ENCODE measurements at regions not wholly inside any gene's neighbourhood (a gene's known extent, or its start where the extent isn't known, plus 50 kb on each side); places are given as distances from the start of the nearest gene placed in this dataset.

GRCh38 chr6:68046756-68047155, 588.3 kb upstream of the ADGRB3 start:
- Histone ChIP-seq H3K4me3 (ENCODE audit: low read length in 2 of 2) (no peak overlapping the region), H3K9me3 (ENCODE audit: control insufficient read depth in 2 of 2, low read length in 2 of 2) (no peaks in the 10 kb centered on the region), H3K27me3 (ENCODE audit: control insufficient read depth in 1 of 2, insufficient read depth in 2 of 2, low read length in 2 of 2) (no peaks in the 10 kb centered on the region), H3K4me1 (ENCODE audit: control insufficient read depth, insufficient read depth, low read length) (no peaks in the 10 kb centered on the region), H3K27ac (ENCODE audit: low read length) (no peak overlapping the region), H3K9ac (ENCODE audit: low read length in 2 of 2) (no peak overlapping the region), H3K36me3 (ENCODE audit: control insufficient read depth in 2 of 2, insufficient read depth in 2 of 2, low read length in 2 of 2) (no peaks in the 10 kb centered on the region)

- Histone ChIP-seq H3K4me1 (ENCODE audit: control insufficient read depth, insufficient read depth, low read length) (no peaks in the 10 kb centered on the region), H3K36me3 (ENCODE audit: control insufficient read depth in 2 of 2, insufficient read depth in 2 of 2, low read length in 2 of 2) (no peaks in the 10 kb centered on the region), H3K27ac (ENCODE audit: low read length) (no peak overlapping the region), H3K27me3 (ENCODE audit: control insufficient read depth in 1 of 2, insufficient read depth in 2 of 2, low read length in 2 of 2) (no peaks in the 10 kb centered on the region), H3K4me3 (ENCODE audit: low read length in 2 of 2) (no peak overlapping the region), H3K9ac (ENCODE audit: low read length in 2 of 2) (no peak overlapping the region), H3K9me3 (ENCODE audit: control insufficient read depth in 2 of 2, low read length in 2 of 2) (no peaks in the 10 kb centered on the region)
Observed at GRCh38 chr6:68046302-68046701, 588.8 kb upstream of the ADGRB3 start.

GRCh38 chr6:68045193-68045592, 589.9 kb upstream of the ADGRB3 start:
- H3K36me3 ChIP-seq (ENCODE audit: control insufficient read depth in 2 of 2, insufficient read depth in 2 of 2, low read length in 2 of 2) = no peaks in the 10 kb centered on the region
- no peaks in the 10 kb centered on the region for H3K9me3 ChIP-seq (ENCODE audit: control insufficient read depth in 2 of 2, low read length in 2 of 2)
- no peak overlapping the region for H3K9ac ChIP-seq (ENCODE audit: low read length in 2 of 2)

GRCh38 chr6:68044264-68044663, 590.8 kb upstream of the ADGRB3 start:
- Histone ChIP-seq H3K27me3 (ENCODE audit: control insufficient read depth in 1 of 2, insufficient read depth in 2 of 2, low read length in 2 of 2) (no peaks in the 10 kb centered on the region), H3K9me3 (ENCODE audit: control insufficient read depth in 2 of 2, low read length in 2 of 2) (no peaks in the 10 kb centered on the region), H3K9ac (ENCODE audit: low read length in 2 of 2) (no peak overlapping the region), H3K4me1 (ENCODE audit: control insufficient read depth, insufficient read depth, low read length) (no peaks in the 10 kb centered on the region), H3K27ac (ENCODE audit: low read length) (no peak overlapping the region), H3K36me3 (ENCODE audit: control insufficient read depth in 2 of 2, insufficient read depth in 2 of 2, low read length in 2 of 2) (no peaks in the 10 kb centered on the region), H3K4me3 (ENCODE audit: low read length in 2 of 2) (no peak overlapping the region)

More at GRCh38 chr6:68045193-68045592, 589.9 kb upstream of the ADGRB3 start:
- H3K27me3 ChIP-seq (ENCODE audit: control insufficient read depth in 1 of 2, insufficient read depth in 2 of 2, low read length in 2 of 2) = no peaks in the 10 kb centered on the region
- H3K27ac ChIP-seq (ENCODE audit: low read length) = no peak overlapping the region
- no peak overlapping the region for H3K4me3 ChIP-seq (ENCODE audit: low read length in 2 of 2)
- no peaks in the 10 kb centered on the region for H3K4me1 ChIP-seq (ENCODE audit: control insufficient read depth, insufficient read depth, low read length)

GRCh38 chr6:68043122-68043398, 592.0 kb upstream of the ADGRB3 start:
- Histone ChIP-seq H3K27me3 (ENCODE audit: control insufficient read depth in 1 of 2, insufficient read depth in 2 of 2, low read length in 2 of 2) (no peaks in the 10 kb centered on the region), H3K27ac (ENCODE audit: low read length) (no peak overlapping the region), H3K4me3 (ENCODE audit: low read length in 2 of 2) (no peak overlapping the region), H3K4me1 (ENCODE audit: control insufficient read depth, insufficient read depth, low read length) (no peaks in the 10 kb centered on the region), H3K9me3 (ENCODE audit: control insufficient read depth in 2 of 2, low read length in 2 of 2) (no peaks in the 10 kb centered on the region), H3K9ac (ENCODE audit: low read length in 2 of 2) (no peak overlapping the region), H3K36me3 (ENCODE audit: control insufficient read depth in 2 of 2, insufficient read depth in 2 of 2, low read length in 2 of 2) (no peaks in the 10 kb centered on the region)

GRCh38 chr6:68042339-68043121, 592.6 kb upstream of the ADGRB3 start:
- H3K9me3 ChIP-seq (ENCODE audit: control insufficient read depth in 2 of 2, low read length in 2 of 2) = no peaks in the 10 kb centered on the region
- no peak overlapping the region for H3K4me3 ChIP-seq (ENCODE audit: low read length in 2 of 2)
- no peaks in the 10 kb centered on the region for H3K4me1 ChIP-seq (ENCODE audit: control insufficient read depth, insufficient read depth, low read length)
- no peak overlapping the region for H3K27ac ChIP-seq (ENCODE audit: low read length)
- no peak overlapping the region for H3K9ac ChIP-seq (ENCODE audit: low read length in 2 of 2)
- H3K27me3 ChIP-seq (ENCODE audit: control insufficient read depth in 1 of 2, insufficient read depth in 2 of 2, low read length in 2 of 2) = no peaks in the 10 kb centered on the region
- H3K36me3 ChIP-seq (ENCODE audit: control insufficient read depth in 2 of 2, insufficient read depth in 2 of 2, low read length in 2 of 2) = no peaks in the 10 kb centered on the region

GRCh38 chr6:68040780-68041179, 594.3 kb upstream of the ADGRB3 start:
- Histone ChIP-seq H3K36me3 (ENCODE audit: control insufficient read depth in 2 of 2, insufficient read depth in 2 of 2, low read length in 2 of 2) (no peaks in the 10 kb centered on the region), H3K27me3 (ENCODE audit: control insufficient read depth in 1 of 2, insufficient read depth in 2 of 2, low read length in 2 of 2) (no peaks in the 10 kb centered on the region), H3K9me3 (ENCODE audit: control insufficient read depth in 2 of 2, low read length in 2 of 2) (no peaks in the 10 kb centered on the region), H3K4me3 (ENCODE audit: low read length in 2 of 2) (no peak overlapping the region), H3K9ac (ENCODE audit: low read length in 2 of 2) (no peak overlapping the region), H3K4me1 (ENCODE audit: control insufficient read depth, insufficient read depth, low read length) (no peaks in the 10 kb centered on the region), H3K27ac (ENCODE audit: low read length) (no peak overlapping the region)

- no peak overlapping the region for H3K4me3 ChIP-seq (ENCODE audit: low read length in 2 of 2)
- H3K9ac ChIP-seq (ENCODE audit: low read length in 2 of 2) = no peak overlapping the region
- H3K27me3 ChIP-seq (ENCODE audit: control insufficient read depth in 1 of 2, insufficient read depth in 2 of 2, low read length in 2 of 2) = no peaks in the 10 kb centered on the region
- H3K4me1 ChIP-seq (ENCODE audit: control insufficient read depth, insufficient read depth, low read length) = no peaks in the 10 kb centered on the region
- no peak overlapping the region for H3K27ac ChIP-seq (ENCODE audit: low read length)
- H3K9me3 ChIP-seq (ENCODE audit: control insufficient read depth in 2 of 2, low read length in 2 of 2) = no peaks in the 10 kb centered on the region
- no peaks in the 10 kb centered on the region for H3K36me3 ChIP-seq (ENCODE audit: control insufficient read depth in 2 of 2, insufficient read depth in 2 of 2, low read length in 2 of 2)
Observed at GRCh38 chr6:68040312-68040778, 594.7 kb upstream of the ADGRB3 start.

GRCh38 chr6:68039641-68040311, 595.3 kb upstream of the ADGRB3 start:
- H3K9me3 ChIP-seq (ENCODE audit: control insufficient read depth in 2 of 2, low read length in 2 of 2) = no peaks in the 10 kb centered on the region
- H3K4me3 ChIP-seq (ENCODE audit: low read length in 2 of 2) = no peak overlapping the region
- H3K4me1 ChIP-seq (ENCODE audit: control insufficient read depth, insufficient read depth, low read length) = no peaks in the 10 kb centered on the region
- H3K27ac ChIP-seq (ENCODE audit: low read length) = no peak overlapping the region
- H3K27me3 ChIP-seq (ENCODE audit: control insufficient read depth in 1 of 2, insufficient read depth in 2 of 2, low read length in 2 of 2) = no peaks in the 10 kb centered on the region
- H3K9ac ChIP-seq (ENCODE audit: low read length in 2 of 2) = no peak overlapping the region
- H3K36me3 ChIP-seq (ENCODE audit: control insufficient read depth in 2 of 2, insufficient read depth in 2 of 2, low read length in 2 of 2) = no peaks in the 10 kb centered on the region

- no peak overlapping the region for H3K9ac ChIP-seq (ENCODE audit: low read length in 2 of 2)
- H3K27ac ChIP-seq (ENCODE audit: low read length) = no peak overlapping the region
- no peak overlapping the region for H3K4me3 ChIP-seq (ENCODE audit: low read length in 2 of 2)
- no peaks in the 10 kb centered on the region for H3K4me1 ChIP-seq (ENCODE audit: control insufficient read depth, insufficient read depth, low read length)
- H3K36me3 ChIP-seq (ENCODE audit: control insufficient read depth in 2 of 2, insufficient read depth in 2 of 2, low read length in 2 of 2) = no peaks in the 10 kb centered on the region
- H3K9me3 ChIP-seq (ENCODE audit: control insufficient read depth in 2 of 2, low read length in 2 of 2) = no peaks in the 10 kb centered on the region
- no peaks in the 10 kb centered on the region for H3K27me3 ChIP-seq (ENCODE audit: control insufficient read depth in 1 of 2, insufficient read depth in 2 of 2, low read length in 2 of 2)
Observed at GRCh38 chr6:68038815-68039408, 596.2 kb upstream of the ADGRB3 start.

GRCh38 chr6:68032217-68032616, 602.9 kb upstream of the ADGRB3 start:
- Histone ChIP-seq H3K4me1 (ENCODE audit: control insufficient read depth, insufficient read depth, low read length) (no peaks in the 10 kb centered on the region), H3K27me3 (ENCODE audit: control insufficient read depth in 1 of 2, insufficient read depth in 2 of 2, low read length in 2 of 2) (no peaks in the 10 kb centered on the region), H3K4me3 (ENCODE audit: low read length in 2 of 2) (no peak overlapping the region), H3K36me3 (ENCODE audit: control insufficient read depth in 2 of 2, insufficient read depth in 2 of 2, low read length in 2 of 2) (no peaks in the 10 kb centered on the region), H3K27ac (ENCODE audit: low read length) (no peak overlapping the region), H3K9me3 (ENCODE audit: control insufficient read depth in 2 of 2, low read length in 2 of 2) (no peaks in the 10 kb centered on the region), H3K9ac (ENCODE audit: low read length in 2 of 2) (no peak overlapping the region)
